ENCODE measurements at regions not wholly inside any gene's neighbourhood (a gene's known extent, or its start where the extent isn't known, plus 50 kb on each side); places are given as distances from the start of the nearest gene placed in this dataset.

- no peak for TF ChIP-seq NFIC (IDR thresholded peaks at IDR 0.05)
- no peak for TF ChIP-seq EP300 (IDR thresholded peaks at IDR 0.05; ENCODE audit: borderline replicate concordance)
- TF ChIP-seq YY1 (IDR thresholded peaks at IDR 0.05; ENCODE audit: low read depth): no peak
- TF ChIP-seq, protein P1, sequence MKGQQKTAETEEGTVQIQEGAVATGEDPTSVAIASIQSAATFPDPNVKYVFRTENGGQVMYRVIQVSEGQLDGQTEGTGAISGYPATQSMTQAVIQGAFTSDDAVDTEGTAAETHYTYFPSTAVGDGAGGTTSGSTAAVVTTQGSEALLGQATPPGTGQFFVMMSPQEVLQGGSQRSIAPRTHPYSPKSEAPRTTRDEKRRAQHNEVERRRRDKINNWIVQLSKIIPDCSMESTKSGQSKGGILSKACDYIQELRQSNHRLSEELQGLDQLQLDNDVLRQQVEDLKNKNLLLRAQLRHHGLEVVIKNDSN (IDR thresholded peaks at IDR 0.05): no peak
- no peak for TF ChIP-seq ZBTB7A (IDR thresholded peaks at IDR 0.05; ENCODE audit: low read depth)
- TF ChIP-seq REST (IDR thresholded peaks at IDR 0.05; ENCODE audit: low read depth): no peak
- TF ChIP-seq TEAD4 (IDR thresholded peaks at IDR 0.05): no peak
- TF ChIP-seq CEBPB (IDR thresholded peaks at IDR 0.05): no peak
- TF ChIP-seq, protein P2, sequence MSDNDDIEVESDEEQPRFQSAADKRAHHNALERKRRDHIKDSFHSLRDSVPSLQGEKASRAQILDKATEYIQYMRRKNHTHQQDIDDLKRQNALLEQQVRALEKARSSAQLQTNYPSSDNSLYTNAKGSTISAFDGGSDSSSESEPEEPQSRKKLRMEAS (IDR thresholded peaks at IDR 0.05): no peak
- TF ChIP-seq TAF1 (IDR thresholded peaks at IDR 0.05; ENCODE audit: low read depth): no peak
- TF ChIP-seq FOXM1 (IDR thresholded peaks at IDR 0.05; ENCODE audit: borderline replicate concordance, low read depth): no peak
- TF ChIP-seq CREB1 (IDR thresholded peaks at IDR 0.05; ENCODE audit: low read depth): no peak
- no peak for TF ChIP-seq RAD21 (IDR thresholded peaks at IDR 0.05; ENCODE audit: low read depth)
- TF ChIP-seq EGR1 (IDR thresholded peaks at IDR 0.05): no peak
- TF ChIP-seq TCF12 (IDR thresholded peaks at IDR 0.05; ENCODE audit: low read depth): no peak
These were observed 205.4 kb downstream of the CNTN3 start for GRCh38 chr3:74409066-74409465.

DNA sequence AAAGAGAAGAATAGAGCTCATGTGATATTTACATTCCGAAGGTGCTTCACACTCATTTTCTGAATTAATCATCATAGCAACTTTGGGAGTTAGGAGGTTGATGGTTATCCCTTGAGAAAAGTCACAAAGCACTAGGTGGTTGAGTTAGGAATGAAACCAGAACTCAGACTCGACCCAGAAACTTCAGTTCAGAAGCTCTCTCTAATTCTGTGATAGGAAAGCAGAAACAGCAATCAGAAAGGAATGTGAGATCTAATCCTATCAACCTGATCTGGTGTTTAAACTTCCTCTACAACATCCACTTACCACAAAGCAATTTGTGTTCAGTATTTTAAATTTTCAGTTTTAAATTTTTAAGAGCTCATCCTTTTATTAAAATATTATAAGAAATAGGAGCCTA is 211.2 kb downstream of the CNTN3 start:
- TF ChIP-seq FOXM1 (IDR thresholded peaks at IDR 0.05; ENCODE audit: borderline replicate concordance, low read depth) (no peak), TCF12 (IDR thresholded peaks at IDR 0.05; ENCODE audit: low read depth) (no peak), EGR1 (IDR thresholded peaks at IDR 0.05) (no peak), TAF1 (IDR thresholded peaks at IDR 0.05; ENCODE audit: low read depth) (no peak), YY1 (IDR thresholded peaks at IDR 0.05; ENCODE audit: low read depth) (no peak)
- TF ChIP-seq, protein P2 (IDR thresholded peaks at IDR 0.05): no peak
- TF ChIP-seq, protein P1 (IDR thresholded peaks at IDR 0.05): no peak

DNA sequence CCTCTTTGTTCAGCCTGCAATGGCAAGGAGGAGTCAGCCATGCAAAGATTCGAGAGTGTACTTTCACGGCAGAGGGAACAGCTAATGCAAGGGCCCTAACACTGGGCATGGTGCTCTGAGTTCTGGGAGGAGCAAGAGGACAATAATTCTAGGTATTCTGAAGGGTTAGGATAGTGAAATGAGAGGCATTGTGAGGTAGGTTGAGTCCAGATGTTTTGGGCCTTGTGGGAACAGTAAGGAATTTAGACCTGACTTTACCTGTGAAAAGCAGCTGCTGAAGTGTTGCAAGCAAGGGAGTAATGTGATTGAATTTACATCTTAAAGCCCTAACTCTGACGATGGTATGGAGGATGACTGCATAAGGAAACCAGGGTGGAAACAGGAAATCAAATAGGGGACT is 211.6 kb downstream of the CNTN3 start:
- TF ChIP-seq, protein P1 (IDR thresholded peaks at IDR 0.05): no peak
- no peak for TF ChIP-seq CREB1 (IDR thresholded peaks at IDR 0.05; ENCODE audit: low read depth)
- TF ChIP-seq TEAD4 (IDR thresholded peaks at IDR 0.05): no peak
- TF ChIP-seq ZBTB7A (IDR thresholded peaks at IDR 0.05; ENCODE audit: low read depth): no peak
- TF ChIP-seq YY1 (IDR thresholded peaks at IDR 0.05; ENCODE audit: low read depth): no peak
- TF ChIP-seq REST (IDR thresholded peaks at IDR 0.05; ENCODE audit: low read depth): no peak
- TF ChIP-seq FOXM1 (IDR thresholded peaks at IDR 0.05; ENCODE audit: borderline replicate concordance, low read depth): no peak
- no peak for TF ChIP-seq TAF1 (IDR thresholded peaks at IDR 0.05; ENCODE audit: low read depth)
- TF ChIP-seq EP300 (IDR thresholded peaks at IDR 0.05; ENCODE audit: borderline replicate concordance): no peak
- no peak for TF ChIP-seq EGR1 (IDR thresholded peaks at IDR 0.05)
- TF ChIP-seq RAD21 (IDR thresholded peaks at IDR 0.05; ENCODE audit: low read depth): no peak
- TF ChIP-seq, protein P2 (IDR thresholded peaks at IDR 0.05): no peak
- no peak for TF ChIP-seq CEBPB (IDR thresholded peaks at IDR 0.05)
- TF ChIP-seq TCF12 (IDR thresholded peaks at IDR 0.05; ENCODE audit: low read depth): no peak
- no peak for TF ChIP-seq NFIC (IDR thresholded peaks at IDR 0.05)

GRCh38 chr3:74393426-74393825 is 221.0 kb downstream of the CNTN3 start:
- TF ChIP-seq, protein P2 (IDR thresholded peaks at IDR 0.05): no peak
- TF ChIP-seq REST (IDR thresholded peaks at IDR 0.05; ENCODE audit: low read depth) (no peak), RAD21 (IDR thresholded peaks at IDR 0.05; ENCODE audit: low read depth) (no peak), CEBPB (IDR thresholded peaks at IDR 0.05) (no peak), ZBTB7A (IDR thresholded peaks at IDR 0.05; ENCODE audit: low read depth) (no peak), TEAD4 (IDR thresholded peaks at IDR 0.05) (no peak), TAF1 (IDR thresholded peaks at IDR 0.05; ENCODE audit: low read depth) (no peak), TCF12 (IDR thresholded peaks at IDR 0.05; ENCODE audit: low read depth) (no peak), YY1 (IDR thresholded peaks at IDR 0.05; ENCODE audit: low read depth) (no peak), EGR1 (IDR thresholded peaks at IDR 0.05) (no peak)
- TF ChIP-seq, protein P1 (IDR thresholded peaks at IDR 0.05): no peak

All from Ishikawa (cell line).